HCT116 (cell line): ENCODE measurements at regions not wholly inside any gene's neighbourhood (a gene's known extent, or its start where the extent isn't known, plus 50 kb on each side); places are given as distances from the start of the nearest gene placed in this dataset.

Experiments
- ATAC-seq: fragments of 200-7000 bp; cut with Tn5 transposase; 2 replicates; pipeline ENCODE4 v1.9.1; 2020; ENCODE audit warnings: mild to moderate bottlenecking, moderate library complexity
- BruUV-seq: library from RNA; stranded (reverse); fragments of 400-500 nt; replicated peaks from 2 replicates; lab custom pipeline; 2021; lab: Mats Ljungman, UMichigan
- CTCF ChIA-PET: fragments of 300-600 bp; sonication (Branson Sonifier 250); formaldehyde crosslinking; loops from one replicate; lab custom pipeline; 2021; ENCODE audit warnings: antibody characterized with exemption; lab: Charles Lee
- POLR2A ChIA-PET: fragments of 300-600, 350-600 bp; sonication (Branson Sonifier 250); formaldehyde crosslinking; loops from one replicate; lab custom pipeline; 2021; ENCODE audit warnings: antibody characterized with exemption; lab: Charles Lee
- RAD21 ChIA-PET, 2 experiments: fragments of 300-600 bp; sonication (Branson Sonifier 250); formaldehyde crosslinking; loops; one replicate each; lab custom pipeline; 2023; ENCODE audit warnings: low total read pairs in 2 of 2; ENCODE audit not compliant: uncharacterized antibody in 2 of 2, unreplicated experiment in 2 of 2, low non-redundant PET in 1 of 2; lab: Charles Lee
- DNase-seq: peaks from one replicate; pipeline ENCODE4 v3.0.0-alpha.2; 2010; ENCODE audit warnings: low read depth, low spot score
- H2AFZ ChIP-seq: fragments of 200-600 bp; shearing (Covaris generic), sonication (generic); 2 replicates; pipeline ENCODE4 v1.6.1; 2017; ENCODE audit warnings: low read depth, mixed run types, mixed read lengths, antibody characterized with exemption, low read length; ENCODE audit not compliant: poor library complexity, severe bottlenecking
- H3K27ac ChIP-seq: 2 replicates; pipeline ENCODE4 v1.5.1; 2012; ENCODE audit warnings: low read depth, low read length
- H3K27me3 ChIP-seq: fragments of 200-600 bp; sonication (generic); 2 replicates; pipeline ENCODE4 v1.6.1; 2016; ENCODE audit warnings: mixed run types, low read length, mixed read lengths; ENCODE audit not compliant: insufficient read depth
- H3K36me3 ChIP-seq, 2 experiments: fragments of 200-500 bp in 1 of 2; fragments of 200-600 bp in 1 of 2; sonication (Bioruptor generic) in 1 of 2; sonication (generic) in 1 of 2; 2 replicates each; pipeline versions ENCODE4 v1.5.1 to v1.6.1; 2014 to 2016; ENCODE audit warnings: low read length in 2 of 2, inconsistent platforms in 1 of 2, mixed read lengths in 1 of 2, mixed run types in 1 of 2; ENCODE audit not compliant: insufficient read depth in 2 of 2, control insufficient read depth in 1 of 2
- H3K4me1 ChIP-seq, 2 experiments: fragments of 200-600 bp in 1 of 2; sonication (generic) in 1 of 2; 2 replicates each; pipeline versions ENCODE4 v1.5.1 to v1.6.1; 2012 to 2017; ENCODE audit warnings: low read length in 2 of 2, inconsistent platforms in 1 of 2, mild to moderate bottlenecking in 1 of 2, mixed read lengths in 1 of 2, mixed run types in 1 of 2, moderate library complexity in 1 of 2; ENCODE audit not compliant: insufficient read depth in 2 of 2, control insufficient read depth in 1 of 2
- H3K4me2 ChIP-seq: fragments of 200-600 bp; sonication (generic); 2 replicates; pipeline ENCODE4 v1.6.1; 2017; ENCODE audit warnings: mixed run types, low read length, mixed read lengths
- H3K4me3 ChIP-seq, 2 experiments: fragments of 200-600 bp in 1 of 2; sonication (generic) in 1 of 2; replicated peaks in 1 of 2; 2 replicates each; pipeline ENCODE4 v1.5.1; 2011 to 2016; ENCODE audit warnings: low read length in 2 of 2, control low read depth in 1 of 2, low read depth in 1 of 2, mild to moderate bottlenecking in 1 of 2, mixed read lengths in 1 of 2, mixed run types in 1 of 2
- H3K79me2 ChIP-seq: fragments of 200-600 bp; sonication (generic); 2 replicates; pipeline ENCODE4 v1.6.1; 2017; ENCODE audit warnings: mild to moderate bottlenecking, mixed run types, low read length, moderate library complexity, mixed read lengths; ENCODE audit not compliant: insufficient read depth
- H3K9ac ChIP-seq: fragments of 200-600 bp; sonication (generic); 2 replicates; pipeline ENCODE4 v1.6.1; 2016; ENCODE audit warnings: low read length, mixed read lengths
- H3K9me2 ChIP-seq: fragments of 200-600 bp; sonication (generic), shearing (Covaris generic); 2 replicates; pipeline ENCODE4 v1.6.1; 2017; ENCODE audit warnings: mixed run types, mild to moderate bottlenecking, moderate library complexity; ENCODE audit not compliant: insufficient read depth
- H3K9me3 ChIP-seq, 2 experiments: fragments of 200-500 bp in 1 of 2; fragments of 200-600 bp in 1 of 2; sonication (Bioruptor generic) in 1 of 2; sonication (generic) in 1 of 2; 2 replicates each; pipeline ENCODE4 v1.6.1; 2014 to 2017; ENCODE audit warnings: low read length in 2 of 2, mixed read lengths in 2 of 2, inconsistent platforms in 1 of 2, low read depth in 1 of 2, mild to moderate bottlenecking in 1 of 2, mixed run types in 1 of 2, moderate library complexity in 1 of 2; ENCODE audit not compliant: control insufficient read depth in 1 of 2, insufficient read depth in 1 of 2
- H4K20me1 ChIP-seq: fragments of 200-600 bp; sonication (generic), shearing (Covaris generic); 2 replicates; pipeline ENCODE4 v1.6.1; 2017; ENCODE audit warnings: mixed run types, mild to moderate bottlenecking, moderate library complexity; ENCODE audit not compliant: insufficient read depth
- CBX3 ChIP-seq: IDR thresholded peaks from 2 replicates; pipeline ENCODE4 v1.6.1; 2012; ENCODE audit warnings: low read depth
- CEBPB ChIP-seq: IDR thresholded peaks from 2 replicates; pipeline ENCODE4 v1.6.1; 2012; ENCODE audit warnings: low read depth
- CTCF ChIP-seq, 3 experiments: fragments of 200-600 bp in 1 of 3; sonication (generic) in 1 of 3; IDR thresholded peaks in 2 of 3; conservative IDR thresholded peaks in 1 of 3; 2 replicates each; pipeline ENCODE4 v1.5.1; 2012 to 2017; ENCODE audit warnings: low read depth in 2 of 3, low read length in 2 of 3, antibody characterized with exemption in 1 of 3, borderline replicate concordance in 1 of 3, control low read depth in 1 of 3, mild to moderate bottlenecking in 1 of 3, mixed read lengths in 1 of 3, mixed run types in 1 of 3, moderate library complexity in 1 of 3; ENCODE audit not compliant: insufficient read depth in 1 of 3
- FOSL1 ChIP-seq: IDR thresholded peaks from 2 replicates; pipeline ENCODE4 v1.6.1; 2012; ENCODE audit warnings: low read depth
- POLR2AphosphoS5 ChIP-seq: IDR thresholded peaks from 2 replicates; pipeline ENCODE4 v1.6.1; 2011; ENCODE audit warnings: mild to moderate bottlenecking, low read depth, low read length, moderate library complexity
- RAD21 ChIP-seq: IDR thresholded peaks from 2 replicates; pipeline ENCODE4 v1.6.1; 2012; ENCODE audit warnings: low read depth, mild to moderate bottlenecking
- SP1 ChIP-seq: IDR thresholded peaks from 2 replicates; pipeline ENCODE4 v1.6.1; 2012; ENCODE audit warnings: low read depth
- TCF7L2 ChIP-seq: IDR thresholded peaks from 2 replicates; pipeline ENCODE4 v1.7.0; 2011; ENCODE audit warnings: borderline replicate concordance, inconsistent platforms; ENCODE audit not compliant: insufficient read depth, insufficient read length; ENCODE audit errors: extremely low read depth
- ZFX ChIP-seq: fragments of 450-650 bp; IDR thresholded peaks from 2 replicates; pipeline ENCODE4 v1.6.1; 2017
- ZNF274 ChIP-seq: fragments of 200-500 bp; sonication (Bioruptor generic); IDR thresholded peaks from 2 replicates; pipeline ENCODE4 v1.6.1; 2014; ENCODE audit warnings: mild to moderate bottlenecking, low read depth, low read length, inconsistent platforms
- intact Hi-C: fragments of 100-400 bp; cut with micrococcal nuclease; formaldehyde crosslinking; loops from 2 replicates; pipeline ENCODE4 v1.10.0; 2022
- TF ChIP-seq, protein P1 (sequence below): IDR thresholded peaks from 2 replicates; pipeline ENCODE4 v1.6.1; 2012
- TF ChIP-seq, protein P2 (sequence below): IDR thresholded peaks from 2 replicates; pipeline ENCODE4 v1.6.1; 2012; ENCODE audit warnings: low read depth
- TF ChIP-seq, protein P3 (sequence below): IDR thresholded peaks from 2 replicates; pipeline ENCODE4 v1.6.1; 2012

DNA sequence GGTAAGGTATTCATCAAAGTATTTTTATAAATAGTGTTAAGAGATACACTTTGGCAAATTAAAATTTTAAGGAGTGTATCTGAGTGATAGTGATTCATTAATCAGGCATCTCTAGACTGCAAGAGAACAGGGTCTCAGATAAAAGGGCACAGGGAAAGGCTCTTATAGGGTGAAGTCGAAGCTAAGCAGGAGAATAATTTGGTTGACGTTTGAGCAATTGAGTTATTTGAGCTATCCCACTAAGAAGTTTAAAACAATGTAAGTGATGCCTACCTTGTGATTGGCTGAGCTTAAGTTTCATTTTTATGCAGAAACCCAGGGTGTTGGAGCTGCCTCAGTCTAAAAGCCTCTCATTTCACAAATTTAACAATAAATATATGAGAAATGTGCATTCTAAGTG, 125.3 kb downstream of the SLC6A15 start:
- Histone ChIP-seq H3K79me2 (no peaks in the 10 kb centered on the region), H3K4me1 (no peaks in the 10 kb centered on the region), H3K27me3 (no peaks in the 10 kb centered on the region), H3K9me3 (no peaks in the 10 kb centered on the region), H3K4me3 (no peak overlapping the region), H2AFZ (no peak overlapping the region), H3K27ac (no peak overlapping the region), H3K9ac (no peak overlapping the region), H3K4me2 (no peak overlapping the region), H4K20me1 (no peaks in the 10 kb centered on the region), H3K36me3 (no peaks in the 10 kb centered on the region), H3K9me2 (no peaks in the 10 kb centered on the region; the same call in 1 of the 2 replicates)
- ChIA-PET CTCF (no interaction called here), POLR2A (no interaction called here), RAD21 (no interaction called here)
- intact Hi-C loops, result no loop called here
- TF ChIP-seq, protein P1, sequence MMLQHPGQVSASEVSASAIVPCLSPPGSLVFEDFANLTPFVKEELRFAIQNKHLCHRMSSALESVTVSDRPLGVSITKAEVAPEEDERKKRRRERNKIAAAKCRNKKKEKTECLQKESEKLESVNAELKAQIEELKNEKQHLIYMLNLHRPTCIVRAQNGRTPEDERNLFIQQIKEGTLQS, result no peak
- TF ChIP-seq ZFX, result no peak
- no peak for TF ChIP-seq CEBPB
- no peak for ATAC-seq
- DNase-seq, result no peak
- no TSS peak for BruUV-seq

GRCh38 chr12:84786622-84787021, 126.0 kb downstream of the SLC6A15 start:
- DNase-seq (no peak), ATAC-seq (no peak)
- H3K27ac ChIP-seq, result no peak overlapping the region
- no peaks in the 10 kb centered on the region for H3K36me3 ChIP-seq
- H2AFZ ChIP-seq, result no peak overlapping the region
- ChIA-PET CTCF (no interaction called here), POLR2A (no interaction called here), RAD21 (no interaction called here)
- no peaks in the 10 kb centered on the region for H3K4me1 ChIP-seq
- H4K20me1 ChIP-seq, result no peaks in the 10 kb centered on the region
- H3K4me2 ChIP-seq, result no peak overlapping the region
- no peaks in the 10 kb centered on the region for H3K9me3 ChIP-seq
- H3K9ac ChIP-seq, result no peak overlapping the region
- no TSS peak for BruUV-seq
- no peaks in the 10 kb centered on the region; the same call in 1 of the 2 replicates for H3K9me2 ChIP-seq
- H3K27me3 ChIP-seq, result no peaks in the 10 kb centered on the region
- no peaks in the 10 kb centered on the region for H3K79me2 ChIP-seq
- no peak overlapping the region for H3K4me3 ChIP-seq
- intact Hi-C loops, result no loop called here
- TF ChIP-seq CBX3 (no peak), CEBPB (no peak), CTCF (IDR thresholded peaks at IDR 0.05 in 2 of 3, conservative IDR thresholded peaks at IDR 0.05 in 1 of 3; ENCODE audit: borderline replicate concordance in 1 of 3, insufficient read depth in 1 of 3, low read depth in 2 of 3, low read length in 2 of 3) (no peak), TCF7L2 (no peak), ZNF274 (no peak), ZFX (no peak), POLR2AphosphoS5 (no peak), FOSL1 (no peak), SP1 (no peak), RAD21 (no peak)
- TF ChIP-seq, protein P2, sequence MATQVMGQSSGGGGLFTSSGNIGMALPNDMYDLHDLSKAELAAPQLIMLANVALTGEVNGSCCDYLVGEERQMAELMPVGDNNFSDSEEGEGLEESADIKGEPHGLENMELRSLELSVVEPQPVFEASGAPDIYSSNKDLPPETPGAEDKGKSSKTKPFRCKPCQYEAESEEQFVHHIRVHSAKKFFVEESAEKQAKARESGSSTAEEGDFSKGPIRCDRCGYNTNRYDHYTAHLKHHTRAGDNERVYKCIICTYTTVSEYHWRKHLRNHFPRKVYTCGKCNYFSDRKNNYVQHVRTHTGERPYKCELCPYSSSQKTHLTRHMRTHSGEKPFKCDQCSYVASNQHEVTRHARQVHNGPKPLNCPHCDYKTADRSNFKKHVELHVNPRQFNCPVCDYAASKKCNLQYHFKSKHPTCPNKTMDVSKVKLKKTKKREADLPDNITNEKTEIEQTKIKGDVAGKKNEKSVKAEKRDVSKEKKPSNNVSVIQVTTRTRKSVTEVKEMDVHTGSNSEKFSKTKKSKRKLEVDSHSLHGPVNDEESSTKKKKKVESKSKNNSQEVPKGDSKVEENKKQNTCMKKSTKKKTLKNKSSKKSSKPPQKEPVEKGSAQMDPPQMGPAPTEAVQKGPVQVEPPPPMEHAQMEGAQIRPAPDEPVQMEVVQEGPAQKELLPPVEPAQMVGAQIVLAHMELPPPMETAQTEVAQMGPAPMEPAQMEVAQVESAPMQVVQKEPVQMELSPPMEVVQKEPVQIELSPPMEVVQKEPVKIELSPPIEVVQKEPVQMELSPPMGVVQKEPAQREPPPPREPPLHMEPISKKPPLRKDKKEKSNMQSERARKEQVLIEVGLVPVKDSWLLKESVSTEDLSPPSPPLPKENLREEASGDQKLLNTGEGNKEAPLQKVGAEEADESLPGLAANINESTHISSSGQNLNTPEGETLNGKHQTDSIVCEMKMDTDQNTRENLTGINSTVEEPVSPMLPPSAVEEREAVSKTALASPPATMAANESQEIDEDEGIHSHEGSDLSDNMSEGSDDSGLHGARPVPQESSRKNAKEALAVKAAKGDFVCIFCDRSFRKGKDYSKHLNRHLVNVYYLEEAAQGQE, result no peak
- TF ChIP-seq, protein P3, sequence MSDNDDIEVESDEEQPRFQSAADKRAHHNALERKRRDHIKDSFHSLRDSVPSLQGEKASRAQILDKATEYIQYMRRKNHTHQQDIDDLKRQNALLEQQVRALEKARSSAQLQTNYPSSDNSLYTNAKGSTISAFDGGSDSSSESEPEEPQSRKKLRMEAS, result no peak
